Upper lobe of left lung (tissue), 4 donors: ENCODE measurements at regions not wholly inside any gene's neighbourhood (a gene's known extent, or its start where the extent isn't known, plus 50 kb on each side); places are given as distances from the start of the nearest gene placed in this dataset.

Experiments used
- CTCF ChIP-seq, 6 experiments: fragments of 450-650 bp in 4 of 6; fragments of 200-600 bp in 2 of 6; sonication (generic) in 2 of 6; IDR thresholded peaks; one replicate each; pipeline ENCODE4 v1.5.1; 2016 to 2019; ENCODE audit warnings: antibody characterized with exemption in 6 of 6
- EP300 ChIP-seq, 4 donors: sonication (generic); formaldehyde crosslinking; IDR thresholded peaks; one replicate each; pipeline ENCODE4 v1.5.1; 2017; ENCODE audit warnings: antibody characterized with exemption in 4 of 4, control low read depth in 2 of 4
- POLR2A ChIP-seq, 4 donors: fragments of 450-650 bp; IDR thresholded peaks; one replicate each; pipeline ENCODE4 v1.5.1; 2016 to 2017; ENCODE audit warnings: antibody characterized with exemption in 4 of 4, mild to moderate bottlenecking in 2 of 4
- POLR2AphosphoS5 ChIP-seq, 2 donors: sonication (generic); formaldehyde crosslinking; IDR thresholded peaks; one replicate each; pipeline ENCODE4 v1.5.1; 2017; ENCODE audit warnings: antibody characterized with exemption in 2 of 2

GRCh38 chr5:99020698-99021048 is 91.9 kb upstream of the CHD1 start:
- no peak for TF ChIP-seq CTCF (IDR thresholded peaks at IDR 0.05)
- TF ChIP-seq POLR2A (IDR thresholded peaks at IDR 0.05) = no peak
- no peak for TF ChIP-seq POLR2AphosphoS5 (IDR thresholded peaks at IDR 0.05)
- TF ChIP-seq EP300 (IDR thresholded peaks at IDR 0.05) = no peak
